ENCODE measurements at regions not wholly inside any gene's neighbourhood (a gene's known extent, or its start where the extent isn't known, plus 50 kb on each side); places are given as distances from the start of the nearest gene placed in this dataset.

GRCh38 chr2:147614471-147614870 is 230.4 kb upstream of the ACVR2A start:
- Mint-ChIP-seq H3K9me3 (no peaks in the 10 kb centered on the region), H3K4me3 (no peak overlapping the region), H3K27me3 (peaks cover 3% of the 10 kb centered on the region), H3K36me3 (ENCODE audit: low read depth) (no peaks in the 10 kb centered on the region), H3K27ac (no peak overlapping the region), H3K4me1 (no peaks in the 10 kb centered on the region)
- ChIA-PET CTCF (no interaction called here), POLR2A (no interaction called here)
- intact Hi-C loops (cut with micrococcal nuclease): no loop called here
- ATAC-seq (ENCODE audit: low read depth): no peak
- TF ChIP-seq, protein P1, sequence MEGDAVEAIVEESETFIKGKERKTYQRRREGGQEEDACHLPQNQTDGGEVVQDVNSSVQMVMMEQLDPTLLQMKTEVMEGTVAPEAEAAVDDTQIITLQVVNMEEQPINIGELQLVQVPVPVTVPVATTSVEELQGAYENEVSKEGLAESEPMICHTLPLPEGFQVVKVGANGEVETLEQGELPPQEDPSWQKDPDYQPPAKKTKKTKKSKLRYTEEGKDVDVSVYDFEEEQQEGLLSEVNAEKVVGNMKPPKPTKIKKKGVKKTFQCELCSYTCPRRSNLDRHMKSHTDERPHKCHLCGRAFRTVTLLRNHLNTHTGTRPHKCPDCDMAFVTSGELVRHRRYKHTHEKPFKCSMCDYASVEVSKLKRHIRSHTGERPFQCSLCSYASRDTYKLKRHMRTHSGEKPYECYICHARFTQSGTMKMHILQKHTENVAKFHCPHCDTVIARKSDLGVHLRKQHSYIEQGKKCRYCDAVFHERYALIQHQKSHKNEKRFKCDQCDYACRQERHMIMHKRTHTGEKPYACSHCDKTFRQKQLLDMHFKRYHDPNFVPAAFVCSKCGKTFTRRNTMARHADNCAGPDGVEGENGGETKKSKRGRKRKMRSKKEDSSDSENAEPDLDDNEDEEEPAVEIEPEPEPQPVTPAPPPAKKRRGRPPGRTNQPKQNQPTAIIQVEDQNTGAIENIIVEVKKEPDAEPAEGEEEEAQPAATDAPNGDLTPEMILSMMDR (IDR thresholded peaks at IDR 0.05): no peak
- DNase-seq: no peak

DNA sequence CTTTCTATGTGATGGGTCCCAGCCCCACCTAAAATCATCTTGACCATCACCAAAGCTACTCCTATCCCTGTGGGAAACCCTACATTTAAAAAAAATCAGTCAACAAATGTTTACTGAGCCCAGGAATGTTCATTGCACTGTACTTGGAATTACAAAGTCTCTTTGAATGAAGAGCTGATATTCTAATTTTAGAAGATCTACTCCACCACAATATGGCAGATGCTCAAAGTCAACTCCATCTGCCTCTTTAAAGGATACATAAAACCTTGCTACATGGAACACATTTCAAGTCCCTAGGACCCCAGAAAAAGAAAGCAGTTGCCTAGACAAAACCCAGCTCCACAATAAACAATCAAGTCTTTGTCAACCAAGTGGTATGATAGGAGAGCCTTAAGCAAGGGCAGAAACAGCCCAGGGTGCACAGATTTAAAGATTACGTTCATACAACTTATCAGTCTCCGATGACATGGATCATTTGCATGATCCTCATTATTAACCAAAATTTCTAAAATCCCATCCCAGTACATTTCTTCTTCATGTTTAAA is 234.3 kb upstream of the ACVR2A start:
- Mint-ChIP-seq H3K4me1 (no peaks in the 10 kb centered on the region), H3K36me3 (ENCODE audit: low read depth) (no peaks in the 10 kb centered on the region), H3K9me3 (no peaks in the 10 kb centered on the region), H3K27me3 (no peaks in the 10 kb centered on the region), H3K4me3 (no peak overlapping the region), H3K27ac (no peak overlapping the region)
- DNase-seq (no peak), ATAC-seq (ENCODE audit: low read depth) (no peak)
- POLR2A ChIA-PET: no interaction called here
- intact Hi-C loops (cut with micrococcal nuclease): no loop called here
- TF ChIP-seq, protein P1 (IDR thresholded peaks at IDR 0.05): no peak
- CTCF ChIA-PET: no interaction called here

GRCh38 chr2:147609301-147609700 is 235.5 kb upstream of the ACVR2A start:
- Mint-ChIP-seq H3K27me3 (no peaks in the 10 kb centered on the region), H3K4me3 (no peak overlapping the region), H3K4me1 (no peaks in the 10 kb centered on the region), H3K9me3 (no peaks in the 10 kb centered on the region), H3K27ac (no peak overlapping the region), H3K36me3 (ENCODE audit: low read depth) (no peaks in the 10 kb centered on the region)
- TF ChIP-seq, protein P1 (IDR thresholded peaks at IDR 0.05): no peak
- DNase-seq: no peak
- CTCF ChIA-PET: no interaction called here
- intact Hi-C loops (cut with micrococcal nuclease): no loop called here
- no peak for ATAC-seq (ENCODE audit: low read depth)
- POLR2A ChIA-PET: no interaction called here

DNA sequence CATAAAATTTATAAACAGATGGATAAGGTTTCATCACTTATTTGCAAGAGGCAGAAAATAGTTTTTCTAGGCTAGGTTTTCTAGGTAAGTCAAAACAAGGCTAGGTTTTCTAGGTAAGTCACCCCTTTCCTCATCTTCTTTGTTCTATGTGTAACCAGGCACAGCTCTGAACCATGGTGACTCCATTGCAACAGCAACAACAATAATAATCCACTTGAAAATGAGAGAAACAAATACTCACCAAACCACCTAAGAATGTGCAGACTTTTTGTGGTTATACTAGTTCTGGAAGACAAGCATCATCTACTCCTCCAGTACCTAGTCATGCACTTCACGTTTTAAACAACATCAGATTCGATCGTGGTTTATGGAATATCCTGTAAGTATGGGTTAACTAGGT is 237.4 kb upstream of the ACVR2A start:
- TF ChIP-seq, protein P1 (IDR thresholded peaks at IDR 0.05): no peak
- ChIA-PET POLR2A (interaction anchor here (0.6 kb wide), 1 partner anchor 485 kb away, joined by 3 read pairs; no protein-coding TSS in a partner anchor), CTCF (no interaction called here)
- Mint-ChIP-seq H3K9me3 (peaks cover 2% of the 10 kb centered on the region), H3K36me3 (ENCODE audit: low read depth) (no peaks in the 10 kb centered on the region), H3K27ac (no peak overlapping the region), H3K4me3 (no peak overlapping the region), H3K4me1 (no peaks in the 10 kb centered on the region), H3K27me3 (no peaks in the 10 kb centered on the region)
- no peak for ATAC-seq (ENCODE audit: low read depth)
- DNase-seq: no peak
- intact Hi-C loops (cut with micrococcal nuclease): no loop called here

- H3K27me3 Mint-ChIP-seq: no peaks in the 10 kb centered on the region
- ChIA-PET CTCF (no interaction called here), POLR2A (no interaction called here)
- DNase-seq: no peak
- no peak for ATAC-seq (ENCODE audit: low read depth)
- no peak overlapping the region for H3K27ac Mint-ChIP-seq
- peaks cover 2% of the 10 kb centered on the region for H3K9me3 Mint-ChIP-seq
- intact Hi-C loops (cut with micrococcal nuclease): no loop called here
- no peaks in the 10 kb centered on the region for H3K36me3 Mint-ChIP-seq (ENCODE audit: low read depth)
- no peaks in the 10 kb centered on the region for H3K4me1 Mint-ChIP-seq
- TF ChIP-seq, protein P1 (IDR thresholded peaks at IDR 0.05): no peak
- no peak overlapping the region for H3K4me3 Mint-ChIP-seq
These were observed 241.0 kb upstream of the ACVR2A start for GRCh38 chr2:147603876-147604275.
